OCI-LY7 (cell line): ENCODE measurements at regions not wholly inside any gene's neighbourhood (a gene's known extent, or its start where the extent isn't known, plus 50 kb on each side); places are given as distances from the start of the nearest gene placed in this dataset.

Experiments
- EZH2phosphoT487 ChIP-seq: fragments of 200-600 bp; sonication (generic); IDR thresholded peaks from 2 replicates; pipeline ENCODE4 v1.6.1; 2018; ENCODE audit warnings: low read depth, borderline replicate concordance, mild to moderate bottlenecking, mixed run types, antibody characterized with exemption, low read length, moderate library complexity, mixed read lengths
- TF ChIP-seq, protein P1 (sequence below): fragments of 200-600 bp; sonication (generic); conservative IDR thresholded peaks from 2 replicates; pipeline ENCODE4 v1.5.1; 2014; ENCODE audit warnings: mild to moderate bottlenecking, antibody characterized with exemption, low read length, moderate library complexity, mixed read lengths

DNA sequence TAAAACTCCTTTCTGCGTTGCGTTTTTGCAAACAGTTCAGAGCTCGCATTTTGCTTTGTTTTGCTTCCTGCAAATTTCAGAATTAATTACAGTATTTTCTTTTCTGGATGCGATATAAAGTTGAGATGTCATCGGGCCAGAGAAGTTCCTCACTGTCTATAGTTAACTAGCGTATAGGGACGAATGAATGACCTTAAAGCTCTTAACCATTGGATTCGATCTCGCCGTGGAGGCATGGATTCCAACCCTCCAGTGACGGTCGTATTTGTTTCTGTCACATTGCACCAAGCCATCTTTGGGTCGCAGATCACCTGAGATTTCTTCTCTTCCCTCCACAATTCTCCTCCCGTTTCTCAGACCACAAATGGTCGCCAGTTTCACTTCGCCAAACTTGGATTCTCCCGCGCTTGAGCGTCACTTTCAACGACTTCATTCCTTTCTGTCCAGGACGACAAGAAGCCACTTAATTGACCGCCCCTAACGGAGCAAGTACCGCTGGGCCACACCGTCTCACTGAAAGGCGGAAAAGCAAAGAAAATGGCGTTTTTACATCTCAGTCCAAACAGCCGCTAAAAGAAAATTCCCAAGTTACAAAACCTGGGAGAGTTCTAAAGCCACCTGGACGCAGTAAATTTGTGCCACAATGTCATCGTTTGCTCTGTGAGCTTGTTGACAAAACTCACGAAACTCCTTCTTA lies 85.3 kb upstream of the ZNF184 start:
- TF ChIP-seq EZH2phosphoT487, result no peak
- TF ChIP-seq, protein P1, sequence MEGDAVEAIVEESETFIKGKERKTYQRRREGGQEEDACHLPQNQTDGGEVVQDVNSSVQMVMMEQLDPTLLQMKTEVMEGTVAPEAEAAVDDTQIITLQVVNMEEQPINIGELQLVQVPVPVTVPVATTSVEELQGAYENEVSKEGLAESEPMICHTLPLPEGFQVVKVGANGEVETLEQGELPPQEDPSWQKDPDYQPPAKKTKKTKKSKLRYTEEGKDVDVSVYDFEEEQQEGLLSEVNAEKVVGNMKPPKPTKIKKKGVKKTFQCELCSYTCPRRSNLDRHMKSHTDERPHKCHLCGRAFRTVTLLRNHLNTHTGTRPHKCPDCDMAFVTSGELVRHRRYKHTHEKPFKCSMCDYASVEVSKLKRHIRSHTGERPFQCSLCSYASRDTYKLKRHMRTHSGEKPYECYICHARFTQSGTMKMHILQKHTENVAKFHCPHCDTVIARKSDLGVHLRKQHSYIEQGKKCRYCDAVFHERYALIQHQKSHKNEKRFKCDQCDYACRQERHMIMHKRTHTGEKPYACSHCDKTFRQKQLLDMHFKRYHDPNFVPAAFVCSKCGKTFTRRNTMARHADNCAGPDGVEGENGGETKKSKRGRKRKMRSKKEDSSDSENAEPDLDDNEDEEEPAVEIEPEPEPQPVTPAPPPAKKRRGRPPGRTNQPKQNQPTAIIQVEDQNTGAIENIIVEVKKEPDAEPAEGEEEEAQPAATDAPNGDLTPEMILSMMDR, result no peak
